GM10248 (cell line): ENCODE measurements at regions not wholly inside any gene's neighbourhood (a gene's known extent, or its start where the extent isn't known, plus 50 kb on each side); places are given as distances from the start of the nearest gene placed in this dataset.

ENCODE experiments used
- CTCF ChIA-PET: fragments of 300-600 bp; sonication (Branson Sonifier 250); formaldehyde crosslinking; extraction: SDS; loops from one replicate; lab custom pipeline; 2021; ENCODE audit warnings: antibody characterized with exemption; lab: Yijun Ruan, JAX
- POLR2A ChIA-PET: fragments of 350-650 bp; sonication (Branson Sonifier 250); formaldehyde crosslinking; extraction: SDS; loops from one replicate; lab custom pipeline; 2020; ENCODE audit warnings: antibody characterized with exemption; lab: Yijun Ruan, JAX
- DNase-seq: peaks from one replicate; pipeline ENCODE4 v3.0.0; 2012; ENCODE audit errors: extremely low spot score
- CTCF ChIP-seq: IDR thresholded peaks from 2 replicates; pipeline ENCODE4 v1.5.1; 2012; ENCODE audit warnings: mild to moderate bottlenecking, low read depth; ENCODE audit errors: extremely low read depth, missing control alignments, control extremely low read depth

GRCh38 chr7:41847151-41847550, 144.3 kb upstream of the INHBA start:
- CTCF ChIA-PET = interaction anchor here (1.2 kb wide), 1 partner anchor 17 kb away, joined by 3 read pairs; no protein-coding TSS in a partner anchor
- POLR2A ChIA-PET = no interaction called here
- no peak for DNase-seq
- no peak for TF ChIP-seq CTCF

GRCh38 chr7:41842956-41843355, 140.1 kb upstream of the INHBA start:
- DNase-seq = no peak
- POLR2A ChIA-PET = no interaction called here
- TF ChIP-seq CTCF = no peak
- CTCF ChIA-PET = no interaction called here

GRCh38 chr7:41837916-41838315, 135.0 kb upstream of the INHBA start:
- DNase-seq = no peak
- TF ChIP-seq CTCF = no peak
- ChIA-PET POLR2A (no interaction called here), CTCF (no interaction called here)

GRCh38 chr7:41835976-41836530, 133.2 kb upstream of the INHBA start:
- TF ChIP-seq CTCF = no peak
- POLR2A ChIA-PET = no interaction called here
- CTCF ChIA-PET = interaction anchor here (1.2 kb wide), 1 partner anchor 10 kb away, joined by 4 read pairs; no protein-coding TSS in a partner anchor
- DNase-seq = no peak

GRCh38 chr7:41834805-41835694, 132.2 kb upstream of the INHBA start:
- ChIA-PET POLR2A (no interaction called here), CTCF (interaction anchor here (1.2 kb wide), 1 partner anchor 11 kb away, joined by 4 read pairs; no protein-coding TSS in a partner anchor)
- DNase-seq = no peak
- no peak for TF ChIP-seq CTCF

- POLR2A ChIA-PET = no interaction called here
- CTCF ChIA-PET = interaction anchor here (1.4 kb wide), 1 partner anchor 16 kb away, joined by 3 read pairs; no protein-coding TSS in a partner anchor
- TF ChIP-seq CTCF = no peak
- no peak for DNase-seq
These were observed 130.1 kb upstream of the INHBA start for GRCh38 chr7:41832941-41833340.
